GM10248 (cell line): ENCODE measurements at regions not wholly inside any gene's neighbourhood (a gene's known extent, or its start where the extent isn't known, plus 50 kb on each side); places are given as distances from the start of the nearest gene placed in this dataset.

Experiments used
- CTCF ChIA-PET: fragments of 300-600 bp; sonication (Branson Sonifier 250); formaldehyde crosslinking; extraction: SDS; loops from one replicate; lab custom pipeline; 2021; ENCODE audit warnings: antibody characterized with exemption; lab: Yijun Ruan, JAX
- POLR2A ChIA-PET: fragments of 350-650 bp; sonication (Branson Sonifier 250); formaldehyde crosslinking; extraction: SDS; loops from one replicate; lab custom pipeline; 2020; ENCODE audit warnings: antibody characterized with exemption; lab: Yijun Ruan, JAX
- DNase-seq: peaks from one replicate; pipeline ENCODE4 v3.0.0; 2012; ENCODE audit errors: extremely low spot score
- TF ChIP-seq, protein P1 (sequence below): IDR thresholded peaks from 2 replicates; pipeline ENCODE4 v1.5.1; 2012; ENCODE audit warnings: mild to moderate bottlenecking, low read depth; ENCODE audit errors: extremely low read depth, missing control alignments, control extremely low read depth

DNA sequence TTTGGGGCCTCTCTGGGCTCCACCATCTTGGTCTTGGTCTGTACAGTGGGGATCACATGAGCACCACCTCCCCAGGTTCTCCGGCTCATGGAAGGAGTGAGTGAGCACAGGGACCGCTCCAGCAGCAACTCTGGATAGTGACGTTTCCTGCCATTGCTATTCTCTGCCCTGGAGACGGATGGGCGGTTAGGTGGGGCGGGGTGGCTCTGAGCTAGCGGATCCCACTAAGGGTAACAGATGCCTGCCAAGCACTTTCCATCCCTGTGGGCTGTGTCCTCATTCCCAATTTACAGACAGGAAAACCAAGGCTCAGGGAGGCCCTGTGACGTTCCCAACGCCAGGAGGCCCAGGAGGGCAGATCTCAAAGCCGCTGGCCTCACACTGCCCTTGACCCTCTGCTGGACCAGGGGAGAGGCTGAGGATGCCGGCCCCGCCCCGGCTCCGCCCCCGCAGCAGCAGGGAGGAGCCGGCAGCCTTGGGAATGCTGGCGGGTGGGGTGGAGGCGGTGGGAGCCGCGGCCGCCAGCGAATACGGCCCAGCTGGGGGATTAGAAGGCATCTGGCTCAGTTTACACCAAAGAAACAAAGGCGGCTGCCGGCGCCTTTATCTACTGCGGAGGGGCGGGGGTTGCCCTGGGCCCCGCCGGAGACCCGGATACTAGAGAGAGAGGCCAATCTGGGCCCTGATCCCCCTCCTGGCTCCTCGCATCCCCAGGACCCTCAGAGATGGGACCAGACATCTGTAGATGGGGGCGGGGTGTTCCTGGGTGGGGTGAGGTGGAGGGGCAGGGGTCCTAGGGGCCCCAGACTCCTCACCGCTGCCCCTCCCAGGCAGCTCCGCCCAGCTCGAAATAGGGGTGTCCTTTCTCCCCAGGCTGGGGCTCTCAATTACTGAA, 122.3 kb upstream of the CIBAR2 start:
- no peak for DNase-seq
- CTCF ChIA-PET = interaction anchor here (4.2 kb wide), 1 partner anchor 11 kb away, joined by 30 read pairs; no protein-coding TSS in a partner anchor
- POLR2A ChIA-PET = no interaction called here
- TF ChIP-seq, protein P1, sequence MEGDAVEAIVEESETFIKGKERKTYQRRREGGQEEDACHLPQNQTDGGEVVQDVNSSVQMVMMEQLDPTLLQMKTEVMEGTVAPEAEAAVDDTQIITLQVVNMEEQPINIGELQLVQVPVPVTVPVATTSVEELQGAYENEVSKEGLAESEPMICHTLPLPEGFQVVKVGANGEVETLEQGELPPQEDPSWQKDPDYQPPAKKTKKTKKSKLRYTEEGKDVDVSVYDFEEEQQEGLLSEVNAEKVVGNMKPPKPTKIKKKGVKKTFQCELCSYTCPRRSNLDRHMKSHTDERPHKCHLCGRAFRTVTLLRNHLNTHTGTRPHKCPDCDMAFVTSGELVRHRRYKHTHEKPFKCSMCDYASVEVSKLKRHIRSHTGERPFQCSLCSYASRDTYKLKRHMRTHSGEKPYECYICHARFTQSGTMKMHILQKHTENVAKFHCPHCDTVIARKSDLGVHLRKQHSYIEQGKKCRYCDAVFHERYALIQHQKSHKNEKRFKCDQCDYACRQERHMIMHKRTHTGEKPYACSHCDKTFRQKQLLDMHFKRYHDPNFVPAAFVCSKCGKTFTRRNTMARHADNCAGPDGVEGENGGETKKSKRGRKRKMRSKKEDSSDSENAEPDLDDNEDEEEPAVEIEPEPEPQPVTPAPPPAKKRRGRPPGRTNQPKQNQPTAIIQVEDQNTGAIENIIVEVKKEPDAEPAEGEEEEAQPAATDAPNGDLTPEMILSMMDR = no peak

- ChIA-PET POLR2A (interaction anchor here (0.6 kb wide), 1 partner anchor 321 kb away, joined by 3 read pairs; no protein-coding TSS in a partner anchor), CTCF (interaction anchor here (1.0 to 4.2 kb wide), 6 partner anchors 9 to 380 kb away, joined by 3 to 30 read pairs (median 5); no protein-coding TSS in a partner anchor)
- peak; percentile 71 for DNase-seq
- TF ChIP-seq, protein P1 = no peak
These were observed 123.9 kb upstream of the CIBAR2 start for GRCh38 chr16:85235991-85236817.

GRCh38 chr16:85236818-85237150, 124.5 kb upstream of the CIBAR2 start:
- DNase-seq = no peak
- TF ChIP-seq, protein P1 = no peak
- ChIA-PET CTCF (interaction anchor here (0.9 to 4.2 kb wide), 4 partner anchors 9 to 379 kb away, joined by 3 to 30 read pairs (median 9); no protein-coding TSS in a partner anchor), POLR2A (interaction anchor here (0.6 kb wide), 1 partner anchor 320 kb away, joined by 3 read pairs; no protein-coding TSS in a partner anchor)

- ChIA-PET CTCF (interaction anchor here (4.2 to 8.0 kb wide), 2 partner anchors 8 to 16 kb away, joined by 30 to 58 read pairs; no protein-coding TSS in a partner anchor), POLR2A (interaction anchor here (1.3 kb wide), 1 partner anchor 11 kb away, joined by 3 read pairs; no protein-coding TSS in a partner anchor)
These were observed 125.5 kb upstream of the CIBAR2 start for GRCh38 chr16:85237817-85238216.

DNA sequence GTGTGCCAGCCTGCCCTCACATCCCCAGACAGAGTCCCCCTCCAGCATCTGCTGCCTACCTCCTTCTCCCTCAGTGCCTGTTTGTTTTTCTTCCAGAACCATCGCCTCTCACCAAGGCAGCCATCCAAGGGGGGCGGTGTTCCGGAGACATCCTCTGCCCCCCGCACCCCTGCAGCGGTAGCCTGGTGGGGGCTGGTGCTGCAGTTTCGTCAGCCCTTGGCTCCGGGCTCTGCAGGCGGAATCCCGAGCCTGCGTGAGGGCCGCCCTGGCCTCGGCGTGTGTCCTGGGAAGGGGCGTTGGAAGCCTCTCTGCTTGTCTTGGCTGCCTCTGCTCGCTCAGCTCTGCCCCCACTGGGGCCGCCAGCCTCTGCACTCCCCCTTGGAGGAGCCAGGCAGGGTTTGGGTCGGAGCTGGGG, 126.0 kb upstream of the CIBAR2 start:
- TF ChIP-seq, protein P1 = no peak
- CTCF ChIA-PET = interaction anchor here (8.0 kb wide), 1 partner anchor 15 kb away, joined by 58 read pairs; no protein-coding TSS in a partner anchor
- no peak for DNase-seq
- POLR2A ChIA-PET = interaction anchor here (1.3 kb wide), 1 partner anchor 11 kb away, joined by 3 read pairs; no protein-coding TSS in a partner anchor

More at GRCh38 chr16:85237817-85238216, 125.5 kb upstream of the CIBAR2 start:
- no peak for DNase-seq
- TF ChIP-seq, protein P1 = no peak
